NCI-H446 treated with DMSO at 0.1 percent for 48 hours (cell line): ENCODE measurements at regions not wholly inside any gene's neighbourhood (a gene's known extent, or its start where the extent isn't known, plus 50 kb on each side); places are given as distances from the start of the nearest gene placed in this dataset.
"Not testable (repeated sequence)": the region's sequence is repeated elsewhere in the genome, so short reads cannot be mapped to it uniquely, and the experiment has no call there.

Experiments used
- DNase-seq: peaks from one replicate; lab custom pipeline; 2025; lab: John Stamatoyannopoulos, UW

- no peak for DNase-seq
These were observed 250.2 kb downstream of the RRAGC start for GRCh38 chr1:38609166-38610025.

DNA sequence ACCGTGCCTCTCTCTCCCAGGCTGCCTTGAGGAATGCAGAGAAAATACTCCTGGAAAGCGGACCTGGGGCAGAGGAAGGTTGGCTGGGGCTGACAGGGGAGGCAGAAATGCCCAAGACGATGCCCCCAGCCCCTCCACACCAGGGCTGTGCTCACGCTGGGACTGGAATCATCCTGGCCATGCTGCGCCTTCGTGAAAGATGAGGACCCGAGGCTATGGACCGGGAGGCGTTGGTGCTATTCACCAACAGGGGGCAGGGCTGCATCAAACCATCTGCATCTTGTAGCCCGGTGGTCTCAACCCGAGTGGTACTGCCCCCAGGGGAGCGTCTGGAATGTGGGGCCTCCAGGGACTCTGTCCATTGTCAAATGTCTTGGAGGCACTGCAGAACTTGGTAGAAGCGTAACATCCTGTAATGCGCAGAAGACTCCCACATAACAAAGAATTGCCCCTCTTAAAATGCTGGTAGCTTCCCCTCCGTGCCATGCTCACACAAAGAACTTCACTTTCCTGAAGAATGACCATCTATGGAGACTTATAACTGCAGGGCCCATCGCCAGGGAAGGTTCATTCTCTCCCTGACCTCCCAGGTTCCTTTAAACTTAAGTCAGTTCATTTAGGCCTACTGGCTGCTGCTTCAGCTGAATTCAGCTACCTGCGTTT, 251.2 kb downstream of the RRAGC start:
- DNase-seq, result no peak

- no peak for DNase-seq
These were observed 252.0 kb downstream of the RRAGC start for GRCh38 chr1:38607526-38607925.

DNA sequence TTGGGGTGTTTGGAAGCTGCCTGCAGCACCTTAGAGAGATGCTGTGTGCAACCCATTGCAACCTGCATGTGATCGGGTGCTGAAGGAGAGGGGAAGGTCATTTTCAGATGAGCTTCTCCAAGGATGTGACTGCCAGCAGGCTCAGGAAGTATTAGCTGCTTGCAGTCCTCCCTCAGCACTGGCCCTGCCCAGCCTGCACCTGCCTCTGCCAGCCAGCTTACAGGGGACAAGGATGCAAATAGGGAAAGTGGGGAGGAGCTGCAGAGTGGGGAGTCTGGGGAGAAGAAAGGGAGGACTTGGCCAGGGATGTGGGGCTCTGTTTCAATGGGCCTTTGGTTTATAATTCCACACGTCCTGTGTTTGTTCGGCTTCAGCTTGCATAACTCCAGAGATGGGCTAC, 254.5 kb downstream of the RRAGC start:
- DNase-seq, result no peak

GRCh38 chr1:38603907-38604306, 255.7 kb downstream of the RRAGC start:
- DNase-seq, result no peak

GRCh38 chr1:38600905-38601304, 258.7 kb downstream of the RRAGC start:
- DNase-seq, result no peak

DNA sequence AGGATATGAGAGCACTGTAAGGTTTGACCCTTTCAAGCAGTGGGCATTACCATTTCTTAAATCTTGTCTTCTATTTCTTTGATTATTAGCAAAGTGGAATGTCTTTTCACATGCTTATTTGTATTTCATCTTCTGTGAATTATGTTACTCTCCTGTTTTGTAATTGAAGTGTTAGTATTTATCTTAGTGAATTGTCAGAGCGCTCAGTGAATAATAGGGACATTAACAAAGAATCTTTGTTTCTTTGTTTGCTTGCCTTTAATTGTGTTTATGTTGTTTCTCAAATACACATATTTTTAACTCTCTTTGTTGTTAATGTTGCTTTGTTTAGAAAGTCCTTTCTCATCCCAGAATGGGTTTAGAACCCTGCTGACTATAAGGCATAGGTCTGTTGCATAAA, 259.3 kb downstream of the RRAGC start:
- no peak for DNase-seq

- no peak for DNase-seq
These were observed 261.5 kb downstream of the RRAGC start for GRCh38 chr1:38598118-38598517.

DNA sequence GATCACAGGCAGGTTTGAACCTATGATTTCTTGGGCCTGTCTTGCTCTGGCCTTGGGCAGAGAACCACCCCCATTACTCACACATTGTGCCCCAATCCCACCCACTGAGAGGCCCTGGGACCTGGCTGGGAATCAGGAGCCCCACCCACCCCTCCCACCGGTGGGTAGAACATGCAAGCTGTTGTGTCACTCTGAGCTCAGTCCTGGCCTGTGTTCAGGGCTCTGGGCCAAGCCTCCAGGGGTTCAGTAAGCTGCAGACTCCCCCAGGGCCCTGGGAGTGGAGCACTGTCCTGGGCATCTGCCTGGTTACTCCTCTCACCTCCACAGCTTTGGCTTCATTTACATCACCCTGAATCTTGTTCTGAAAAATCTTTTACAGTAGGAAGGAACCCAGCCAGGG, 270.5 kb downstream of the RRAGC start:
- DNase-seq, result peak; percentile 45

GRCh38 chr1:38587766-38588165, 271.8 kb downstream of the RRAGC start:
- DNase-seq, result no peak

- DNase-seq, result no peak
These were observed 272.5 kb downstream of the RRAGC start for GRCh38 chr1:38586993-38587646.

GRCh38 chr1:38585971-38586370, 273.6 kb downstream of the RRAGC start:
- no peak for DNase-seq

- DNase-seq, result no peak
These were observed 274.1 kb downstream of the RRAGC start for GRCh38 chr1:38585460-38585859.

GRCh38 chr1:38584448-38585355, 274.9 kb downstream of the RRAGC start:
- DNase-seq, result no peak

GRCh38 chr1:38583287-38583686, 276.3 kb downstream of the RRAGC start:
- not testable (repeated sequence) for DNase-seq

DNA sequence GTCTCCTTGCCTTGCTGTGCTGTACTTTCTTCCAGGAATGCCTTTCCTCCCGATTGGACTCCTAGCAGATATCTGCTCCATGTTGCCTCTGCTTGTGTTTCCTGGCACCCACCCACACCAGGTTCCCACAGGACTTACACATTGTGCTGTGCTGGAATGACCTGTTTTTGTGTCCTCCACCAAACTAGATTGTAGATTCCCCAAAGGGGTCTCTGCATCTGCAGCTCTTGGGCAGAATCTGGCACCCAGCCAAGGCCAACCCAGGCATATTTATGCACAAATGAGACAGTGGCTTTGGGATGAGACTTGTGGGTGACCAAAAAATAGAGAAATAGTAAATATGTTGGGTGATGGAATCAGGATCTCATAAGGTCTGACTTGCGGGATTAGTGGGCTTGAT, 278.2 kb downstream of the RRAGC start:
- no peak for DNase-seq

GRCh38 chr1:38580594-38580993, 279.0 kb downstream of the RRAGC start:
- DNase-seq, result no peak

DNA sequence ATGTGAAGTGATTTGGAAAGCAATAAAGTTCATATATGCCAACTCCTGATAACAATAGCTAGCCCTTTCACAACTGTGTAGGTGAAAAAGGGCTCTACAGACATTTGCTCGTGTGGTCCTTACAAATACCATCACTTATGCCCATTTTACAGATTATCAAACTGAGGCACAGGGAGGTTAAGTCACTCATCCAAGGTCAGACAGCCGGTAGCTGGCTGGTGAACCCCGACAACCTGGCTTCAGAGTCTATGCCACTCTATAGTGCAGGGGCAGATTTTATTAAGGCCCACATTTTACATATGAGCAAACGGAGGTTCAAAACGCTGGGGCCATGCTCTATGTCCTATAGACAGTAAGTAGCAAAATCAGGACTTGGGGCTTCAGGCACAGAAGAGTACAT, 280.5 kb downstream of the RRAGC start:
- DNase-seq, result no peak

DNA sequence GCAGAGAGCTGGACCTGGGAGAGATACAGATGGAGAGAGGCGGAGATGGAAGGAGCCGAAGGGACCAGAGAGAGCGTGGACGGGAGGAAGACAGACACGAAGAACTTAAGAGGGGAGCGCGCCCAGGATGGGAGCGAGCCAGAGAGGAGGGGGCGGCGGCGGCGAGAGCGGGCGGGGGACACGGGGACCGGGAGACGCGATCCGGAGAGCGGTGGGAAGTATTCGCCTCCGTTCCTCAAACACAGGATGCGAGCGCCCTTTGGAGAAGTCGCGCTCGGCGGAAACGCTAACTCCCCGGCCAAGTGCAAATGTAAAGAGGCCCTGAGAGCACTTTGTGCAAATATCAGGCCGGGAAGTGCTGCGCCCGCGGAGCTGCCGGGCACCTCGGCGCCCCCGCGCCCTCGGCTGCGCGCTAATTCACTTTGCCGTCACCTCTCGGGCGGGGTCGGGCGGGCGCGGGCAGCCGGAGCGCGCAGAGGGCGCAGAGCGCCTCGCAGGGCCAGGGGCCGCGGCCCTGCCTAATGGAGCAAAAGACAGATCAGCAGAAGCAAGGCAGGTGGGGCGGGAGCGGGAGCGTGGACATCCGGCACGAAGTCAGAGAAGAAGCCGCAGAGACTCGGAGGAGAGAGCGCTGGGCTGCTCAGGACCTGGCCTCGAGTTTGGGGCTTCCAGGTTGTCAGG, 281.2 kb downstream of the RRAGC start:
- DNase-seq, result no peak

DNA sequence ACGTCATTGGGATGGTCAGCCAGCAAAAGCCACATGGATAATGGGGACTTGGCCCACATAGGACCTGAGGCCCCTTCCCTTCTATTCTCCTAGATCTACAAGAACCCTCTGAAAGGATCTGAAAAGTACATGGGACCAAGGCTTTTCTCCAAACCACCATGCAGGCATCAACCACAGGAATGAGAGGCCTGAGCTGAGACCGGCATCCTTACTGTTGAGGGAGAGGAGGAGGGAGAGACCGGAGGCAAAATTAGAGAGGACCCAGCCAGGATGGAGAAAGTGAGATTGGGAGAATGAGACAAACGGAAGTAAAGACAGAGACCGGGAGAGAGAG, 281.7 kb downstream of the RRAGC start:
- no peak for DNase-seq

DNA sequence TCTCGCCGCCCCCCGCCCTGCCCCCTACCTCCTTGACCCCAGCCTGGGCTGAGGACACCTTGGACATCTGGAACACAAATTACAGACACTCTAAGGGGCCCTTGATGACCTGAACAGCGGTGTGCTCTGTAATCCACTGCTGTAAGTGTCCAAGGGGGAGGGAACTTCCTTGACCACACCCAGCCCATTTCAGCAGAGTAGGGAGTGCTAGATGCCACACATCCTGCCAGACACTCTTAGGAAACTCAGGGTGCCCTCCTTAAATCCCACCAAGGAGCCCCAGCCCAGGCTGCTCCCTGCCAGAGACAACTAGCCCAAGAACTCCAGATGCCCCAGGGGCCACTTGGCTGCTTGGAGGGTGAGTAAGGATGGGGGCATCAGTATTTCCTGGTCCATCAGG, 282.2 kb downstream of the RRAGC start:
- no peak for DNase-seq

DNA sequence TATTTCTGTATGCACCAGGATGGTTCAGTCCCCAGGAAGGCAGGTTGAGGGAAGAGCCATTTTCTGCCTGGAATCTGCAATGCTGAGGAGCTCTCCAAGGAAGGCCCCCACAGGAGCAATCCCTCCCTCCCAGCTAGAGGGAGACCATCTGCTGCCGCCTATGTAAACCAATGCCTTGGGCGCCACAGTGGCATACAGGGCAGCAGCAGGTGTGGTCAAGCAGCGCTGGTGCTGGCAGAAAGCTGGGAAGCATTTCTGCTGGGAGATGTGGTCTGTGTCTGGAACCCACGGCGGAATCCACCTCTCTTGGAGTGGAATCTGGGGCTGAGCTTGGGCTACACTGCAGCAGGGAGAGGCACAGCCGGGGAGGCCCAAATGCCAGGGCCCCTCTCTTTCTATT, 283.3 kb downstream of the RRAGC start:
- DNase-seq, result no peak
